ENCODE measurements at regions not wholly inside any gene's neighbourhood (a gene's known extent, or its start where the extent isn't known, plus 50 kb on each side); places are given as distances from the start of the nearest gene placed in this dataset.

DNA sequence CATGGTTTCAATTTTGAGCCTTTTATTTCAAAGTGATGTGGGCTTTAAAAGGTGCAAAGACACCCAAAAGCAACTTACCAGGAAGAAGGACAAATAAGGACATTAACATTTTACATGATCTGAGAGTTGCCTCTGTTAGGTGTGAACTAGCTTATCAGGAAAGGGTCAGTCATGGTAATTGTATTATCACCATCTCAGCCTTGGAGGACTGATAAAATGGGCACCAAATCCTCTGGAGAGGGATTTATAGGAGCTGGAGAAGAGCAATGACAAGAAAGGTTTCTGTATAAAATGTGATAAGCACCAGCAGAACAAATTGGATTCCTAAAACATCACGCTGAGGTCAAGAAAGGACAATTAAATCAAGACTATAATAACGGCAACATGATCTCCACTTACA lies 217.7 kb upstream of the PRICKLE1 start:
- no peak for DNase-seq
- TF ChIP-seq, protein P1, sequence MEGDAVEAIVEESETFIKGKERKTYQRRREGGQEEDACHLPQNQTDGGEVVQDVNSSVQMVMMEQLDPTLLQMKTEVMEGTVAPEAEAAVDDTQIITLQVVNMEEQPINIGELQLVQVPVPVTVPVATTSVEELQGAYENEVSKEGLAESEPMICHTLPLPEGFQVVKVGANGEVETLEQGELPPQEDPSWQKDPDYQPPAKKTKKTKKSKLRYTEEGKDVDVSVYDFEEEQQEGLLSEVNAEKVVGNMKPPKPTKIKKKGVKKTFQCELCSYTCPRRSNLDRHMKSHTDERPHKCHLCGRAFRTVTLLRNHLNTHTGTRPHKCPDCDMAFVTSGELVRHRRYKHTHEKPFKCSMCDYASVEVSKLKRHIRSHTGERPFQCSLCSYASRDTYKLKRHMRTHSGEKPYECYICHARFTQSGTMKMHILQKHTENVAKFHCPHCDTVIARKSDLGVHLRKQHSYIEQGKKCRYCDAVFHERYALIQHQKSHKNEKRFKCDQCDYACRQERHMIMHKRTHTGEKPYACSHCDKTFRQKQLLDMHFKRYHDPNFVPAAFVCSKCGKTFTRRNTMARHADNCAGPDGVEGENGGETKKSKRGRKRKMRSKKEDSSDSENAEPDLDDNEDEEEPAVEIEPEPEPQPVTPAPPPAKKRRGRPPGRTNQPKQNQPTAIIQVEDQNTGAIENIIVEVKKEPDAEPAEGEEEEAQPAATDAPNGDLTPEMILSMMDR (IDR thresholded peaks at IDR 0.05), result no peak
- no peak for TF ChIP-seq POLR2A (IDR thresholded peaks at IDR 0.05)
- Histone ChIP-seq H3K4me3 (no peak overlapping the region), H3K4me1 (replicated peaks in 1 of 2) (no peaks in the 10 kb centered on the region), H3K27ac (no peak overlapping the region), H3K27me3 (no peaks in the 10 kb centered on the region), H3K36me3 (replicated peaks in 1 of 2) (no peaks in the 10 kb centered on the region), H3K9me3 (replicated peaks in 1 of 3) (no peaks in the 10 kb centered on the region)
- 83 to 97% (median 89%) methylated on average over 2 of the region's 2 CpGs for WGBS, 4 donors
- intact Hi-C loops (cut with DNase I), result no loop called here

DNA sequence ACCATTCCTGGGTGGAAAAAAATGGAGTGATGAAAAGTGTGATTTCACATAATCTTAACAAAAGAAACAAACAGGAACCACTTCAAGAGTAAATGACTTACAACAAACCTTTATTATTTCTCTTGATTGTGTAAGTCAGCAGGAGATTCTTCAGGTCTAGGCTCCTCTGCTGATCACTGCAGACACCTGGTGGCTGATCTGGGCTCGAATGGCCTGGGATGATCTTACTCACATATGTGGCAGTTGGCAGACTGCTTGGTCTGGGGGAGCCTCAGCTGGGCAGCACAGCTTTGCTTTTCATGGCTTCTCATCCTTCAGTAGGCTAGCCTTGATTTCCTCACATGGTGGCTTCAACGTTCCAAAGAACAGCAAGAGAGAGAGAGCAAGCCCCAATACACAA lies 215.4 kb upstream of the PRICKLE1 start:
- Histone ChIP-seq H3K4me3 (no peak overlapping the region), H3K27me3 (no peaks in the 10 kb centered on the region), H3K9me3 (replicated peaks in 1 of 3) (no peaks in the 10 kb centered on the region), H3K27ac (no peak overlapping the region), H3K36me3 (replicated peaks in 1 of 2) (no peaks in the 10 kb centered on the region), H3K4me1 (replicated peaks in 1 of 2) (no peaks in the 10 kb centered on the region)
- intact Hi-C loops (cut with DNase I), result no loop called here
- DNase-seq, result no peak
- WGBS, 4 donors, result 43 to 63% (median 60%) methylated on average over 2 of the region's 2 CpGs
- no peak for TF ChIP-seq POLR2A (IDR thresholded peaks at IDR 0.05)
- TF ChIP-seq, protein P1 (IDR thresholded peaks at IDR 0.05), result no peak

DNA sequence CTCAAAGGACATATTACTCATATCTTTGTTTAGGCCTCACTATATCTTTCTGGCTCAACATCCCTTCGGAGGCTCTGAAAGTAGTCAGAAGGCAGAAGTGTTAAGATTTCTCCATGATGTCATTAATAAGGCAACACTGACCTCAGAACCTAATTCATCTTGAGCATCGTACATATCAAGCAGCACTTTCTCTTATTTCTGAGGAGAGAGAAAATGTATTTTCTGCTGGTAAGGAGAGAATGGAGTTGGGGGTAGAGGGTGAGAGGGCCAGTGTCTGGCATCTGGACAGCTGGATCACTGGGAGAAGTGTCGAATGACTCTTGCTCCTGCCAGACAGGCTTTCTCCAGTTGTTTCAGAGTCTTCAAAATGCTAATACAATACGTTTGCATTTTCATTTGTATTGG lies 213.2 kb upstream of the PRICKLE1 start:
- Histone ChIP-seq H3K9me3 (replicated peaks in 1 of 3) (no peaks in the 10 kb centered on the region), H3K27me3 (no peaks in the 10 kb centered on the region), H3K4me3 (no peak overlapping the region), H3K27ac (no peak overlapping the region), H3K4me1 (replicated peaks in 1 of 2) (no peaks in the 10 kb centered on the region), H3K36me3 (replicated peaks in 1 of 2) (no peaks in the 10 kb centered on the region)
- TF ChIP-seq, protein P1 (IDR thresholded peaks at IDR 0.05), result no peak
- TF ChIP-seq POLR2A (IDR thresholded peaks at IDR 0.05), result no peak
- 56 to 60% (median 57%) methylated on average over 4 of the region's 4 CpGs for WGBS, 4 donors
- intact Hi-C loops (cut with DNase I), result no loop called here
- DNase-seq, result no peak

DNA sequence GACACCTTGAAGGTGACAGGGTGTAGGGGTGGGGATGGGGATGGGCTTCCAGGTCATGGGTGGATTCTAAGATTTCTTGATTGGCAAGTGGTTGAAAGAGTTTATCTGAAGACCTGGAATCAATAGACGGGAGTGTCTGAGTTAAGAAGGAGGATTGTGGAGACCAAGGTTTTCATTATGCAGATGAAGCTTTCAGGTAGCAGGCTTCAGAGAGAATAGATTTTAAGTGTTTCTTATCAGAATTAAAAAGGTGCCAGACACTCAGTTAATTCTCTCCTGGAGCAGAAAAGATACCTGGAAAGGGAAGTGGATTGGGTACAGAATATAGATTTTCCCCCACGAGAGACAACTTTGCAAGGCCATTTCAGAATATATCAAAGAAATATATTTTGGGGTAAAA lies 211.7 kb upstream of the PRICKLE1 start:
- no peaks in the 10 kb centered on the region for H3K36me3 ChIP-seq (replicated peaks in 1 of 2)
- H3K27me3 ChIP-seq, result no peaks in the 10 kb centered on the region
- no peaks in the 10 kb centered on the region for H3K9me3 ChIP-seq (replicated peaks in 1 of 3)
- no peak for TF ChIP-seq POLR2A (IDR thresholded peaks at IDR 0.05)
- H3K27ac ChIP-seq, result no peak overlapping the region
- 72 to 78% (median 73%) methylated on average over 2 of the region's 2 CpGs for WGBS, 4 donors
- no peaks in the 10 kb centered on the region for H3K4me1 ChIP-seq (replicated peaks in 1 of 2)
- intact Hi-C loops (cut with DNase I), result no loop called here
- DNase-seq, result no peak
- H3K4me3 ChIP-seq, result no peak overlapping the region

DNA sequence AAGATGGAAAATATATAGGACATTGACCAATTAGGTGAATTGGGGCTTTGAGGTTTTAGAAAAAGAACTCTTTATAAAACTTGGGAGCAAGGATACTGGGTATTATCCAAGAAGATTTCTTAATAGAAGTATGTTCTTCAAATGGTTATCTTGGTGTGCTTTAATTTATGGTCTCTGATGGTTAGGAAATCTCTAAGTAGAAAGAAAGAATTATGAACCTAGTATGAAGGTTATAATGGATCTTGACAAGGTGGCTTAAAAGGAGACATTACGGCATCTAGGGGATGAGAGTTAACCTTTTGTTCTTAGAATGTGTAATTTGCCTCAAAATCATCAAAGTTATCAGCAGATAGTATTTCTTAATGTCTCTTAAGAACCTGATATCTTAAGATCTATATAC lies 210.4 kb upstream of the PRICKLE1 start:
- 58 to 79% (median 59%) methylated on average over 1 of the region's 1 CpG for WGBS, 4 donors
- DNase-seq, result no peak
- Histone ChIP-seq H3K36me3 (replicated peaks in 1 of 2) (no peaks in the 10 kb centered on the region), H3K4me1 (replicated peaks in 1 of 2) (no peaks in the 10 kb centered on the region), H3K27ac (no peak overlapping the region), H3K27me3 (no peaks in the 10 kb centered on the region), H3K9me3 (replicated peaks in 1 of 3) (no peaks in the 10 kb centered on the region), H3K4me3 (no peak overlapping the region)
- no peak for TF ChIP-seq POLR2A (IDR thresholded peaks at IDR 0.05)
- TF ChIP-seq, protein P1 (IDR thresholded peaks at IDR 0.05), result no peak
- intact Hi-C loops (cut with DNase I), result no loop called here

Measured in adrenal gland (tissue), 9 donors.